Endothelial cell of umbilical vein (primary cell): ENCODE measurements at regions not wholly inside any gene's neighbourhood (a gene's known extent, or its start where the extent isn't known, plus 50 kb on each side); places are given as distances from the start of the nearest gene placed in this dataset.

Experiments used
- BruUV-seq: library from RNA; stranded (reverse); fragments of 400-500 nt; replicated peaks from 2 replicates; lab custom pipeline; 2021; lab: Mats Ljungman, UMichigan
- CTCF ChIA-PET: fragments of 300-600, 350-600 bp; sonication (Branson Sonifier 250); formaldehyde crosslinking; loops from one replicate; lab custom pipeline; 2021; ENCODE audit warnings: antibody characterized with exemption, inconsistent platforms; lab: Charles Lee
- POLR2A ChIA-PET: fragments of 300-600, 350-600 bp; sonication (Branson Sonifier 250); formaldehyde crosslinking; loops from one replicate; lab custom pipeline; 2021; ENCODE audit warnings: antibody characterized with exemption, inconsistent platforms; lab: Charles Lee
- DNase-seq: peaks from one replicate; pipeline ENCODE4 v3.0.0-alpha.2; 2011; ENCODE audit warnings: low read depth, low spot score
- FAIRE-seq: peaks from 2 replicates; lab custom pipeline; 2011; peaks lifted over from hg19 to GRCh38; lab: Jason Lieb, UNC
- H2AFZ ChIP-seq: 2 replicates; pipeline ENCODE4 v1.6.0; 2012; ENCODE audit warnings: low read depth, low read length, control low read depth, inconsistent platforms
- H3K27ac ChIP-seq: 2 replicates; pipeline ENCODE4 v1.5.1; 2011; ENCODE audit warnings: low read depth, mild to moderate bottlenecking, control low read depth, low read length, moderate library complexity; ENCODE audit not compliant: insufficient read depth
- H3K27me3 ChIP-seq, 2 experiments: 2 replicates each; pipeline versions ENCODE4 v1.6.0 to v1.6.1; 2011; ENCODE audit warnings: low read length in 2 of 2, mixed read lengths in 1 of 2; ENCODE audit not compliant: control insufficient read depth in 2 of 2, insufficient read depth in 2 of 2
- H3K36me3 ChIP-seq, 2 experiments: 2 replicates in 1 of 2; 3 replicates in 1 of 2; pipeline ENCODE4 v1.5.1; 2011; ENCODE audit warnings: low read length in 2 of 2, mild to moderate bottlenecking in 1 of 2, moderate library complexity in 1 of 2; ENCODE audit not compliant: control insufficient read depth in 2 of 2, insufficient read depth in 2 of 2; ENCODE audit errors: extremely low read depth in 1 of 2
- H3K4me1 ChIP-seq: 3 replicates; pipeline ENCODE4 v1.5.1; 2011; ENCODE audit warnings: mild to moderate bottlenecking, low read length; ENCODE audit not compliant: control insufficient read depth, insufficient read depth; ENCODE audit errors: extremely low read depth
- H3K4me2 ChIP-seq: 2 replicates; pipeline ENCODE4 v1.6.1; 2011; ENCODE audit warnings: low read length, control low read depth, mixed read lengths; ENCODE audit not compliant: insufficient read depth
- H3K4me3 ChIP-seq, 3 experiments: fragments of 200-600 bp in 1 of 3; sonication (generic), shearing (Covaris generic) in 1 of 3; replicated peaks in 1 of 3; 2 replicates each; pipeline ENCODE4 v1.5.1; 2011 to 2016; ENCODE audit warnings: control low read depth in 3 of 3, low read length in 3 of 3, mild to moderate bottlenecking in 2 of 3, inconsistent platforms in 1 of 3, low read depth in 1 of 3, moderate library complexity in 1 of 3; ENCODE audit not compliant: insufficient read depth in 1 of 3
- H3K79me2 ChIP-seq: 2 replicates; pipeline ENCODE4 v1.6.0; 2012; ENCODE audit warnings: low read length, inconsistent platforms; ENCODE audit not compliant: control insufficient read depth, insufficient read depth
- H3K9ac ChIP-seq: replicated peaks from 2 replicates; pipeline ENCODE3; 2011; ENCODE audit warnings: low read length, control low read depth; ENCODE audit not compliant: insufficient read depth; ENCODE audit errors: extremely low read depth
- H3K9me1 ChIP-seq: replicated peaks from 3 replicates; pipeline ENCODE4 v1.6.0; 2011; ENCODE audit warnings: mild to moderate bottlenecking, low read length; ENCODE audit not compliant: control insufficient read depth, insufficient read depth; ENCODE audit errors: extremely low read depth
- H3K9me3 ChIP-seq: replicated peaks from 2 replicates; pipeline ENCODE4 v1.5.1; 2012; ENCODE audit warnings: low read length, inconsistent platforms; ENCODE audit not compliant: control insufficient read depth, insufficient read depth
- H4K20me1 ChIP-seq: replicated peaks from 2 replicates; pipeline ENCODE3; 2011; ENCODE audit warnings: mild to moderate bottlenecking, low read length; ENCODE audit not compliant: control insufficient read depth, insufficient read depth; ENCODE audit errors: extremely low read depth
- EZH2 ChIP-seq: IDR thresholded peaks from 2 replicates; pipeline ENCODE4 v1.6.1; 2012; ENCODE audit warnings: borderline replicate concordance, low read depth, mild to moderate bottlenecking, moderate library complexity, low read length, inconsistent platforms; ENCODE audit not compliant: severe bottlenecking
- FOS ChIP-seq: IDR thresholded peaks from 2 replicates; pipeline ENCODE4 v1.6.1; 2011; ENCODE audit warnings: mild to moderate bottlenecking, low read length, moderate library complexity, borderline replicate concordance; ENCODE audit not compliant: insufficient read depth
- GATA2 ChIP-seq: IDR thresholded peaks from 2 replicates; pipeline ENCODE4 v1.7.0; 2011; ENCODE audit warnings: low read depth, mild to moderate bottlenecking, moderate library complexity, mixed read lengths, low read length; ENCODE audit not compliant: insufficient read length, insufficient read depth
- JUN ChIP-seq: IDR thresholded peaks from 2 replicates; pipeline ENCODE4 v1.6.1; 2011; ENCODE audit warnings: borderline replicate concordance, low read depth; ENCODE audit not compliant: insufficient read length, insufficient read depth
- MYC ChIP-seq: IDR thresholded peaks from one replicate; pipeline ENCODE4 v1.6.1; 2011; ENCODE audit warnings: mild to moderate bottlenecking, low read depth, low read length
- POLR2A ChIP-seq: IDR thresholded peaks from 2 replicates; pipeline ENCODE4 v1.6.1; 2012; ENCODE audit warnings: low read depth, mild to moderate bottlenecking, control low read depth, low read length
- POLR2AphosphoS5 ChIP-seq: IDR thresholded peaks from 2 replicates; pipeline ENCODE4 v1.6.1; 2012; ENCODE audit warnings: low read depth, mild to moderate bottlenecking, control low read depth, low read length, moderate library complexity; ENCODE audit not compliant: insufficient read depth
- dilution Hi-C: fragments of 300-500 bp; cut with MboI; formaldehyde crosslinking; loops from one replicate; pipeline ENCODE4 v1.15.0; 2019; ENCODE audit warnings: low sequenced_read_pairs; ENCODE audit not compliant: extremely low pct_ligation_motif_present
- intact Hi-C: fragments of 100-400 bp; cut with micrococcal nuclease; formaldehyde crosslinking; loops from one replicate; pipeline ENCODE4 v1.10.0; 2022
- TF ChIP-seq, protein P1 (sequence below), 2 donors: IDR thresholded peaks; 1 replicate in 1 of 2; 2 replicates in 1 of 2; pipeline ENCODE4 v1.5.1; 2011; ENCODE audit warnings: low read length in 2 of 2, mild to moderate bottlenecking in 2 of 2, moderate library complexity in 2 of 2, control low read depth in 1 of 2, inconsistent platforms in 1 of 2, low read depth in 1 of 2; ENCODE audit not compliant: insufficient read depth in 1 of 2; ENCODE audit errors: extremely low read depth in 1 of 2
- TF ChIP-seq, protein P2 (sequence below): IDR thresholded peaks from 2 replicates; pipeline ENCODE4 v1.6.1; 2011; ENCODE audit not compliant: insufficient read depth, insufficient read length

- Histone ChIP-seq H3K4me3 (no peak overlapping the region), H2AFZ (no peak overlapping the region), H3K9me3 (no peaks in the 10 kb centered on the region), H3K4me1 (no peaks in the 10 kb centered on the region), H3K4me2 (no peak overlapping the region), H4K20me1 (no peaks in the 10 kb centered on the region), H3K27ac (no peak overlapping the region), H3K9ac (no peak overlapping the region), H3K79me2 (no peaks in the 10 kb centered on the region), H3K36me3 (no peaks in the 10 kb centered on the region), H3K27me3 (peaks cover 0 to 1% of the 10 kb centered on the region in 2 experiments), H3K9me1 (no peaks in the 10 kb centered on the region)
- dilution Hi-C loops, result no loop called here
- FAIRE-seq (no peak), DNase-seq (no peak)
- ChIA-PET CTCF (no interaction called here), POLR2A (no interaction called here)
- intact Hi-C loops, result no loop called here
- BruUV-seq, result no TSS peak
- no peak for TF ChIP-seq EZH2
- TF ChIP-seq MYC, result no peak
- no peak for TF ChIP-seq GATA2
- TF ChIP-seq, protein P1, sequence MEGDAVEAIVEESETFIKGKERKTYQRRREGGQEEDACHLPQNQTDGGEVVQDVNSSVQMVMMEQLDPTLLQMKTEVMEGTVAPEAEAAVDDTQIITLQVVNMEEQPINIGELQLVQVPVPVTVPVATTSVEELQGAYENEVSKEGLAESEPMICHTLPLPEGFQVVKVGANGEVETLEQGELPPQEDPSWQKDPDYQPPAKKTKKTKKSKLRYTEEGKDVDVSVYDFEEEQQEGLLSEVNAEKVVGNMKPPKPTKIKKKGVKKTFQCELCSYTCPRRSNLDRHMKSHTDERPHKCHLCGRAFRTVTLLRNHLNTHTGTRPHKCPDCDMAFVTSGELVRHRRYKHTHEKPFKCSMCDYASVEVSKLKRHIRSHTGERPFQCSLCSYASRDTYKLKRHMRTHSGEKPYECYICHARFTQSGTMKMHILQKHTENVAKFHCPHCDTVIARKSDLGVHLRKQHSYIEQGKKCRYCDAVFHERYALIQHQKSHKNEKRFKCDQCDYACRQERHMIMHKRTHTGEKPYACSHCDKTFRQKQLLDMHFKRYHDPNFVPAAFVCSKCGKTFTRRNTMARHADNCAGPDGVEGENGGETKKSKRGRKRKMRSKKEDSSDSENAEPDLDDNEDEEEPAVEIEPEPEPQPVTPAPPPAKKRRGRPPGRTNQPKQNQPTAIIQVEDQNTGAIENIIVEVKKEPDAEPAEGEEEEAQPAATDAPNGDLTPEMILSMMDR (IDR thresholded peaks at IDR 0.05; ENCODE audit: extremely low read depth in 1 of 2, insufficient read depth in 1 of 2, low read depth in 1 of 2, low read length in 2 of 2), result no peak
- TF ChIP-seq, protein P2, sequence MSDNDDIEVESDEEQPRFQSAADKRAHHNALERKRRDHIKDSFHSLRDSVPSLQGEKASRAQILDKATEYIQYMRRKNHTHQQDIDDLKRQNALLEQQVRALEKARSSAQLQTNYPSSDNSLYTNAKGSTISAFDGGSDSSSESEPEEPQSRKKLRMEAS, result no peak
- TF ChIP-seq POLR2AphosphoS5, result no peak
- no peak for TF ChIP-seq JUN
- TF ChIP-seq FOS, result no peak
- no peak for TF ChIP-seq POLR2A
Measured at GRCh38 chr6:20331042-20331441, 70.6 kb upstream of the E2F3 start.
